Dedifferentiated amniotic fluid mesenchymal stem cell (primary cell): ENCODE measurements at regions not wholly inside any gene's neighbourhood (a gene's known extent, or its start where the extent isn't known, plus 50 kb on each side); places are given as distances from the start of the nearest gene placed in this dataset.

Experiments
- DNase-seq: peaks from one replicate; pipeline ENCODE4 v3.0.0-alpha.2; 2016; ENCODE audit errors: extremely low spot score

DNA sequence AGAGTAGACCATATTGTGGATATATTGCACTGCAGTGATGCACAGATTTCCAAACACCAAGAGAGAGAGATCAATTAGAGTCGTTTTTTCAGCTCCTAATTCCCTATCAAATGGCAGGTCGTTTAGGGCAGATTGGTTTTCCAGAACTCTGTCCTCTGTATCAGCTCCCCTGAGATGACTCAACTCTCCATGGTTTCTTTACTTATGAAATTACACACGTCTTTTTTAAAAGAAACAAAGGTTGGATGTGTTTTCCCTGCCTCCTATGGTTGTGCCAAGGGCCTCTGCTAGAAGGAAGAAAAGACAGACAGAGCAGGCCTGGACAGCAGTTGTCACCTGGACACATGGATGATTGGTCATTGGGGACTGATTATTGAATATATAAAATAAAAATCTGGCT lies 478.1 kb upstream of the NBEA start:
- no peak for DNase-seq

DNA sequence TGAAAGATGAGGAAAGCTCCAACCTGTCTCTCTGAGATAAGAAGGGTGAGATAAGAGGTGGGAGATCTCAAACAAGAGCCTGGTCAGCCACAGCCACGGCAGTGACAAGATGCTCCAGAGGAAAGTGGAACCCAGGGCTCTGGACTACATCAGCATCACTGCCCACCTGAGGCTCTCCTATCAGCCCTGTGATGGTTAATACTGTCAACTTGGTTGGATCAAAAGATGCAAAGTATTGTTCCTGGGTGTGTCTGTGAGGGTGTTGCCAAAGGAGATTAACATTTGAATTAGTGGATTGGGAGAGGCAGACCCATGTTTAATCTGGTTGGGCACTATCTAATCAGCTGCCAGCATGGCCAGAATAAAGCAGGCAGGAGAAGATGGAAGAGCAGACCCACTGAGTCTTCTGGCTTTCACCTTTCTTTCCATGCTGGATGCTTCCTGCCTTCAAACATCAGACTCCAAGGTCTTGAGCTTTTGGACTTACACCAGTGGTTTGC lies 476.6 kb upstream of the NBEA start:
- DNase-seq = no peak

DNA sequence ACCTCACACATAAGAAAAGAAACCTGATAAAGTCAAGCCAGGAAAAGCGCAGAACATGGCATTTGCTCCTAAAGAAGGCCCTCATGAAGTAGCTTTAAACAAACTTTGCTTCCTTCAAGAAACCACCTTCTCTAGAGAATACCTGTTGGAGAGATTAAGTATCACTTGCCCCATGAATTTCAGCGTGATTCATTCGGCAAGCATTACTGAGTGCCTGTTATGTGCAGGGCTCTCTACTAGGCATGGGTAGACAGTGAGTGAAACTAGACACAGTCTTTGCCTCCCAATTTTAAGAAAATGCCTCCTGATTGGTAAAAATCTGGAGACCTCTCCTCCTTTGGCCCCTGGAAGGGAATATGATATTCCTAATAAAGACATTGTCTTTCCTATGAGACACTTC lies 475.8 kb upstream of the NBEA start:
- no peak for DNase-seq

DNA sequence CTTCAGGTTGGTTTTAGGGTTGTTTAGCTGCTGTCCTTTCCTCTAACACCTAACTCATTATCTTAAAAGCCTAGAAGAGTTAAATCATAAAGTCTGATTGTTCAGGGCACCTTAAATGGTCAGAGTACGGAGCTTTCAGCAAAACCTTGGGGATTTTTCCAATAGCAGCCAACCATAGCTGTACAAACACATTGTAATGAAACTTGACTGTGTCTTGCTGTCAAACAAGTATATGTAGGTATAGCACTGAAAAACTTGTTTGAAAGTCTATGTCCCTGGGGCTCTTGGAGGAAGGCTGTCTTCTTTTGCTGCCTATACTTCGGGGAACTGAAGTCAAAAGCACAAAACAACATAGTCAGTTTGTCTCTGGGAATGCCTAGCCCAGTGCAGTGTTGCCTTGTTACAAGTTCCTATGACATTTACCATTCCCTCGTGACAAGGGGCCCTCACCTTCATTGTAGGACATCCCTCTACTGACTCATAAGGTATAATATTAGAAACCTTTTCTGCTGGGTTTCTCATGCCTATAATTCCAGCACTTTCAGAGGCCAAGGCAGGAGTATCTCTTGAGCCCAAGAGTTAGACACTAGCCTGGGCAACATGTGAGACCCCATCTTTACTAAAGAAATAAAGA lies 474.5 kb upstream of the NBEA start:
- no peak for DNase-seq

DNA sequence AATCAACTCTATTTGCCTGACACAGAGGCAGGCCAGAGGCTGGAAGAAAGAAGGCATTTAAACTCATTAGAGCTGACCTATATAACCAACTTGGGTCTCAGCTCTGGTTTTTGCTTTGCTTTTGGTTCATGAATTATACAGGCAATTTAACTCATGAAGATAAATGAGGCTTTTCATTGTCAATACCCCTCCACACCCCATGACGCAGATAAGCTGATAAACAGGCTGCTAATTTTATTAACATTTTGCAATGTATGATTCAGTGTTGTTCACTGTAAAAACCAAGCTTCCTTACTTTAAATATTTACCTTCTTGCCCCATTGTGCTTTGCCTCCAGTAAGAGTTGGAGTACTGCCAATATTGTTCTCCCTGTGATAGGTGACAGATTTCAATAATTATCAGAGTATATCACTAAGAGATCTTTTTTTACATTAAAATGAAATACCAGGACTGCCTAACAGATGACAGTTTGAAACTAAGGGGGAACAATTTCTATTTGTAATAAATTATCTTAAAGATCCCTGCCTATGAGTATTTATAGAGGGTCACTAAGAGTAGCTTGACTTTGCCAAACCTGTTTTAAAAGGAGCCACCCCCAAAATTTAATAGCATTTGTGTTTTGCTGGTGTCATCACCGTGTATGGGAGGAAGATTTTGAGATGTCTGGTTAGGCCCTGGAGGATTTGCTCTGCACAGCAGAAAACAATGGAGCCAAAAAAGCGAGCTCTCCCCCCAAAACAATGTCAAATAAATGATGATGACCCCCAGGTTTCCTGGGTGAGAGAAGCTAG lies 472.7 kb upstream of the NBEA start:
- DNase-seq = no peak

DNA sequence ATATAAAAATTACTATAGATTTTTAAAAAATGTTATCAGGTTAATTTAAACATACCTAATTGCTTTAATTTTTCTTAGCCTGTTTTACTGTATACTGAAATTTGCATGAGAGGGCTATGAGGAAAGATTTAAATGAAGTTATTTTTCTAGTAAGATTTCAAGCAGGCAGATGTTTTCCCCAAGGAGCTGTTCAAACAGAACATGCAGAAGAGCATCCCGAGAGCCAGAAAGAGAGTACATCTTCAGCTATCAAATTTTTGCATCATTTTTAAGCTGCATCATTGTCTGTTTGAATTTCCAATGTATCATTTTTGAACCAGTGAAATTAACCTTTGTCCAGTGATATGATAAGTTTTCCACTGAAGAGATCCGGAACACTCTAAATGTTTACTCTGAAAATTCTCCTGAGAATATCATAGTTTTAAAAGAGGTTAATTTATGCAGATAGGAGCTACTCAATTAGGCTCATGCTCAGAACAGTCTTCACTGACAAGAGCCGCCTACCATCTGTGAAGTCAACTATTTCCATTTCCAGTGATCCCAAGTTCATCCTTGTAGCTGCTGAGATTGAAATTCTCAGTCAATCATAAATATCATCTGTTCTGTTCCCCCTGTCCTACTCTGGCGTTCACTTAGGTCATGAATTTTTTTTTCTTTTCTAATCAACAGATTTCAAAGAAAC lies 467.7 kb upstream of the NBEA start:
- no peak for DNase-seq

DNA sequence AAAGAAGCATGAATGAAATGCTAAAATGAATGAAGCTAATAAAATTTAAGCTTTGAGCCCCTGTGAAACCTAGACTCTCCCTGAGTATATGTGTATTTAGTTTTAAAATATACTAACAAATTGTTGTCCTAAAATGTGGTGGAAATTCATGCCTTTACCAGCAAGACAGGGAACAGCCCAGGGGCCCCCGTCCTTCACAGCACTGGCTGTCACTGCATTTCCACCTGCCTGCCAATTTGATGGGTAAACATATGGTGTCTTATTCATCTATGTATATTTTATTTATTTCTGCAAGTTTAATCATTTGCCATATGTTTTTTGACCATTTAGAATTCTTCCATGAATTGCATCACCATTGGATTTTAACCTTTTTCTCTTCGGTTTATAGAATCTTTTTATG lies 463.7 kb upstream of the NBEA start:
- no peak for DNase-seq

DNA sequence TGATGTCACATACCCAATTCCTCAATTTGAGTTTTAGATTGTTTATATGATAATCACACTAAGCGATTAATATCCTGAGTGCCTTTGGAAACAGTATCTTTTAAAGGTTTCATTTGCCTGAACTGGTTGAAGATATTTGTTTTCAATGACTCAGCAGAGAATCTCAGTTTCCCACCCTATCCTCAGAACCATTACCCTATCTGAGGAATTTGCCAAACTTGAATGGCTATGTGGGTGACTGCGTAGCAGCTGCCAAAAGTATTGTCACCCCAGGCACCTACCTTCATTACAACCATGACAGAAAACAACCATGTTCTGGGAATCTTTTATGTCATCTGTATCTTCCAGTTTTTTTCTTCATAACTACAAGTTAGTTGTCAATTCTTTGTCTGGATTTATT lies 440.1 kb upstream of the NBEA start:
- DNase-seq = no peak

DNA sequence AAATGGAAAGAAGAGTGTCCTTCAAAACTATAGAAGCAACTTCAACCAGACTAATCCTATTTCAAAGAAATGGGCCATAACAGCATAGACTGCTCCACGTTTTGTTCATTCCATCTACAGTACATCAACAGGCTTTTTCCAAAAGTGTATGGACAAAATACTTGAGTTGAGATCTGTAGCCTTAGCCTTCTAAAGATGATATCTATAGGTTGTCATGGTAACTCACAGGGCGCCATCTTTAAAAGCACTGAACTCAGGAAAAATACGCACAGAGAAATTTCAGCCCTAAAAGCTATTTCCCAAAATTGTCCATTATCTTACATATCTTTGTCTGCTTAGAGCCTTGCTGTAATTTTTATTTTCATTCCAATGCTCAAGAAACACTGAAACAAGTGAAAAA lies 439.4 kb upstream of the NBEA start:
- DNase-seq = no peak

DNA sequence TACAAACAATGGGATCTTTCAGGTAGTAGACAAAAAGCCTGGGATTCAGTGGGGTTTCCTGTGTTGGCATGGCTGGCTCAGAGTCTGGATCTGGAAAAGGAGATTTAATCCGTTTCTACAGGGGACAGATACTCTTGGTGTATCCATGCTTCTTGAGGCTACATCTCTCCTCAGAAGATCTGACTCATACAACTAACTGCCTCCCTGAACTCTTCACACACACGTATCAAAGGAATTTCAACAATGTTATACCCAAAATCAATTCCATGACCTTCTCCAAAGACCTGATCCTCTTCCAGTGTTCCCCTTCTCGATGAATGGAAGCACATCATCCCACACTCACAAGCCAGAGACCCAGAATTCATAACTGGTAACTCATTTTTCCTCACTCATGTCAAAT lies 435.3 kb upstream of the NBEA start:
- DNase-seq = no peak

DNA sequence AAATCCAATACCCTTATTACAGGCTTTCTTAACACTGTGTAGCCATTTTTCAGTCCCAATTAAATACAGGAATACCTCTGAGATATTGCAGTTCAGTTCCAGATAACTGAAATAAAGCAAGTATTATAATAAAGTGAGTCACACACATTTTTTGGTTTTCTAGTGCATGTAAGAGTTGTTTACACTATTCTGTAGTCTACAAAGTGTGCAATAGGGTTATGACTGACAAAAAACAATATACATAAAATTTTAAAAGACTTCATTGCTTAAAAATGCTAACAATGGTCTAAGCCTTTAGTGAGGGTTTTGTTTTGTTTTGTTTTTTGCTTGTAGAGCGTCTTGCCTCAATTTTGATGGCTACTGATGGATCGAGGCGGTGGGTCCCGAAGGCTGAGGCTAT lies 434.4 kb upstream of the NBEA start:
- DNase-seq = no peak

DNA sequence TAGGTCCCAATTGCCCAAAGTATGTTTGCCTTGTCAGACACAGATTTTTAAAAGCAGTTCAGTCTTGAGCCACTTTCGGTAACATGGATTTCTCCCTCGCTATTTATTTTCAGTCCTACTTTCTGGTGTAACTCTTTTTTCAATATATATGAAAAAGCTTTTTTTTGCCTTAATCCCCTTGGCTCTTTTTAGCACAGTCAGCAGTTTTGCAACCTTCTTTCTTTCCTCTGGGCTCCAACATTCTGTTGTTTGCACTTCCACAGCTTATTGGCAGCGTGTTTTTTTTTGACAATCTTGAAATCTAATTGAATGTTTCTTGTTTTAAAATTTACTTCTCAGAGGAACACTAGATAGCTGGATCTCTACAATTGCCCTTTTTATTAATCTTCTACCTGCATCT lies 429.3 kb upstream of the NBEA start:
- DNase-seq = no peak

DNA sequence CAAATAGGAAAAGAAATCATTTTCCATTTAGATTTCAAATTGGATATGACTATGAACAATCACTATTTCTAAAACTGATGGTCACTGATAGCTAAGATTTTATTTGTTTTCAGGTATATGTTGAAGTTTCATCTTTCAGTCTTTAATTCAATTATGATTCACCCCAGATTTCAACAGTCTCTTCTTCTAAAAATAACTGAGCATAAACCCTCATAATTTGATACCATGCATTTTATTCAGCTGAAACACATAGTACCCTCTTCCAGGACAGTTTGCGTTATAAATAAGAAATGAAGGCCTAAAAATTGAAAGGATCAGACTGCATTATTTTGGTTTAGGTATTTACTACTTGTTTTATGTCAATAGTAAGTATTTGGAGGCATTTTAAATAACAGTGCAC lies 428.5 kb upstream of the NBEA start:
- no peak for DNase-seq

DNA sequence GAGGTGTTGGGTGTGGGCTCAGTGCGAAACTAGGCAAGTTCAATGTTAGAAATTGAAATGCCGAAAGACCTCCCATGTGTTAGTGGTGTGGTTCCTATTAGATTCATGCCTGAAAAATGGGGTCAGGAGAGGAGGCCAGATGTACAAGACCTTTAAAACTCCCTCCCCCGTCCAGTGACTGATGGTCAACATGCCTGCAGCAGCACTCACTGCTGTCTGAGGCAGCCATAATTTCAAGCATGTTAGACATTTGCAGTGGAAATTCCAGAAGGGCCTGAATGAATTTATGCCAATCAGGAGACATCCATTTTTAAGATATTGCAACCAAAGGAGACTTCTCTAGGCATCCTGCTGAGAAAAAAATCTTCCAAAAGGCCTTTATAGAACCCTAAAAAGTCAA lies 426.9 kb upstream of the NBEA start:
- no peak for DNase-seq

DNA sequence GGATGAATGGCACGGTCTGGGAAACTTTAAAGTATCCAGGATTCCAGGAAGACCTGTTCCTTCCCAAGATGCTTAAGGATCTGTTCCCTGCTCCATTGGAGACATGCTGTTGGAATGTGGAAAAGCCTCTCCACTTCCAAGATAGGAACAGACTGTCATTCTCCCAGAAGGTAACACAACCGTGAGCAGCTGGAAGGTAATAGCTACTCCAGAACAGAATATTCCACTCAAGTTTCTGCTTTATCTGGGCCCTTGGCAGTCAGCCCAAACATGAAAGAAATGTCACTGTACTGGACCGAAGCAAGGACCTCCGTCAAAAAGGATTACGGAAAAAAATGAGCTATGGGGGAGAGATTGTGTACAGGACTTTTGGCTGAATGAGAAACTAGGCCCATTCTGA lies 420.9 kb upstream of the NBEA start:
- DNase-seq = no peak

DNA sequence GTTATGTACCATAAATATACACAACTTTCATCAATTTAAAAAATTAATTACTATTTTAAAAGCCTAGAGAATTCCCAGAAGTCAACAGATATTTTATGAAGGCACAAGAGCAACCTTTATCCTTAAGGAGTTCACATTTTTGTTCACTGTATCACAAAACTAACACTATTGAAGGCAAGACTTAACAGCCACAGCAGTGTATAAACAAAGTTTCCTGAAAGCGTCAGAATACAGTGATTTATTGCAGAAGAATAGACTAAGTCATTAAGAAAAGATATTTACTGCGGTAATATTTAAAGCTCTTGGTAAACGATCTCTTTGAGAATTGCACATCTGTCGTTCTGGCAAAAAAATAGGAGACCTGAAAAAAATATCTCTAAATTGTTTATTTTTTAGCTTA lies 419.3 kb upstream of the NBEA start:
- DNase-seq = no peak

DNA sequence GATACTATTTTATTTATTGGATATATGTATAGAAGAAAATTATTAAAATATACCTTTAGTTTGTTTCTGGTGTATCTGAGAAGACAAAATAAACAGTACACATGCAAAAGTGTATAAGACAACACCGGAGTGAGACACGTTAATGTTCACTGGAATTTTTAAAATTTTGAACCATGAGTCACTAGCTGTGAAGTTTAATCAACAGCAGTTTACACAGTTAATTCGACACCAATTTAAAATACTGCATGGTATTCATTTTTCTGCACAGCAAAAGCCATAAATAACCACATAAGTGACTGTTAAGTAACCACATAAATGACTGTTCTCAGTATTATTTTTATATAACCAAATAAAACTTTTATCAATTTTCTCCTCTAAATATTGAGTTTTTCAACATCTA lies 418.7 kb upstream of the NBEA start:
- DNase-seq = no peak

DNA sequence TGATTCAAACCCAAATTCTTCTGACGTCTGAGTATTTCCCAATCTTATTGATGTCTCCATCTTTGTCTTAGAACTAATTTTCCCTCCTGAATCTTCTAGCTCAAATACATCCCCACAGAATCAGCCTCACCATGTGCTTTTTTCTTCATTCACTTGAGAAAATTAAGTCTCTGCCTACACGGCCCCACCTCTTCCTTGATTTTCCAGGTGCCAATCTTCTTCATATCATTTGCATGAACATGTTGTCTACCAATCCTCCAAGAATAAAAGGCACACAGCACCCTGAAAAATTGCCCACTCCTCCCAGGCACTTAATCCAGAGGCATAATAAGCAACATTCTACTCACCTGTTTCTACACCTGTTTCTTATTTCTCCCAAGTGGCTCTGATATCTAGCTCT lies 408.1 kb upstream of the NBEA start:
- DNase-seq = no peak

DNA sequence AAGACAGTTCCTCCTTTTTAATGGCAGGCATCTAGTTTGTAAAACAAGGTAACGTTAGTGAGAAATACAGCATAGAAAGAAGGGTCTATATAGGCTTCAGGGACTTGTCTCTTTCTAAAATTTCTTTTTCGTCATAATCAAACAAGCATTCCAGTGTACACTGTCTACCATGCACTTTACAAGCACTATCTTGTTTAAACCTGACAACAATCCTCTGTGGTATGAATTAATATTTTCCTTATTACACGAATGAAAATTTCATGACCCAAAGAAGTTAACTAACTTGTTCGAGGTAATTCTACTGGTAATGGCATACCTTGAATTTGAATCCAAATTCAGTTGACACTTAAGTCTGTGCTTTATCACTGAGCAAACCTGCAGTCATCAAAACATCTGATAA lies 399.7 kb upstream of the NBEA start:
- DNase-seq = no peak

DNA sequence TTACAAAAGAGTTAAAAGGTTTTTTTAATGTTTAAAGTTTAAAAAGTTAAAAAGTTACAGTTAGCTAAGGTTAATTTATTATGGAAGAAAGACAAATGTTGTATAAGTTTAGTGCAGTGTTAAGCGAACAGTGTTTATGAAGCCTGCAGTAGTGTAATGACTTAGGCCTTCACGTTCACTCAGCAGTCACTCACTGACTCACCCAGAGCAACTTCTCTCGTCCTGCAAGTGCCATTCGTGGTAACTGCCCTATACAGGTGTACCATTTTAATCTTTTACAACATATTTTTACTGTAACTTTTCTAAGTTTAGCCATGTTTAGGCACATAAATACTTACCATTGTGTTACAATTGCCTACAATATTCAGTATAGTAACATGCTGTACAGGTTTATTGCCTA lies 398.2 kb upstream of the NBEA start:
- DNase-seq = no peak

DNA sequence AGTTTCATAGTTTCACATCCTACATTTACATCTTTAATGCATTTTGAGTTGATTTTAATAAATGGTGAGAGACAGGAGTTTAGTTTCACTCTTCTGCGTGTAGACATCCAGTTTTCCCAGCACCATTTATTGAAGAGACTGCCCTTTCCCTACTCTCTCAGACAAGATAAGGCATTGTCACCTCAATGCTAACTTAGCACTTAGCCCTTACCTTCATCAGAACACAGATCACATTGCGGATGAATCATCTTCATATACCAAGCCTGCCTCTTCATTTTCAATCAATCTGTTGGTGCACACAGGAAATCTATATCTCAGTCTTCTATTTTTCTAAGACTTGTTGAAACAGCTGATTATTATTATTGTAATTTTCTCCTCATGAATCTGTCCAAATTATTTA lies 396.6 kb upstream of the NBEA start:
- no peak for DNase-seq

DNA sequence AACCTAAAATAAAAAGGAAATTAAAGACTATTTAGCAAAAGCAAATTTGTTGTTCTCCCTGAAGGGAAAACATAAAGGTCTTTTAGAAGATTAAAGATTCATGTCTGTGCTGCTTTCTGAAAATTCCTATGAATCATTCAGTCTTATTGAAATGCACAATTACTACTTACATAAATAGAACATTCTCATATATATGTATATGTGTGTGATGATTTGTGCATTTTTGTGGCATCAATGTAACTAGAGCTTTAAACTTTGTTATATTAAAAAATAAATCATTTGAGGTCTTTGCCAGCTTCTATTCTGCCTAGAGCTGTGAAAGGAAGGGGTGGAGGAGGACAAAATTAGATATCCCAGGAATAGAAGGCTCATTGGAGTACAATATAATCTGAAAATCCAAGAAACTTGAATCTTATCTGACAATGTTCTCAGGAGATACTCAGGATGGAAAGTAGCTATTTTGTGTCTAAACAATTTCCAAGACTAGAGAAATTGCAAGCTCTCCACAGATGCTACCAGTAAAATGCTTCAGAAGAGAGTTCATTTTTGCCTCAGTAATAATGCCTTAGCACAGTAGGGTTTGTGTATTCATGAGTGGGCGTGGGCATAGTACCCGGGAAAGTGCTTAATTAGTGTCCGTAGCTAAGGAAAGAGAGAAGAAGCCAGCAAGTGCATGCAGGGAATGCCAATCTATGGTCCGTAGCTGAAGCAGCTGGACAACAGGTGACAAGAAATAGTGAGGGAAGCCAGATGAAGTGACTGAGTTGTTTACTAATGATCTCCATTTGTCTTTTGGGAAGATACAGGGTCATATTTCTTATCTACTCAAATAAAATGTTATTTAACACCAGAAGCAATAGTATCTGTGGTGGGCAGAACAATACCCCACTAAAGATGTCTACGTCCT lies 395.5 kb upstream of the NBEA start:
- peak; percentile 31 for DNase-seq
